Breast epithelium (tissue), 3 donors: ENCODE measurements at regions not wholly inside any gene's neighbourhood (a gene's known extent, or its start where the extent isn't known, plus 50 kb on each side); places are given as distances from the start of the nearest gene placed in this dataset.

Experiments used
- POLR2A ChIP-seq: fragments of 450-650 bp; IDR thresholded peaks from one replicate; pipeline ENCODE4 v1.6.1; 2016; ENCODE audit warnings: antibody characterized with exemption, mild to moderate bottlenecking, moderate library complexity
- POLR2AphosphoS5 ChIP-seq, 3 donors: sonication (generic); formaldehyde crosslinking; IDR thresholded peaks; one replicate each; pipeline ENCODE4 v1.6.1; 2017; ENCODE audit warnings: antibody characterized with exemption in 3 of 3
- TF ChIP-seq, protein P1 (sequence below), 3 donors: fragments of 450-650 bp; IDR thresholded peaks; one replicate each; pipeline ENCODE4 v1.5.1; 2016 to 2017; ENCODE audit warnings: antibody characterized with exemption in 3 of 3, mild to moderate bottlenecking in 3 of 3, moderate library complexity in 3 of 3

DNA sequence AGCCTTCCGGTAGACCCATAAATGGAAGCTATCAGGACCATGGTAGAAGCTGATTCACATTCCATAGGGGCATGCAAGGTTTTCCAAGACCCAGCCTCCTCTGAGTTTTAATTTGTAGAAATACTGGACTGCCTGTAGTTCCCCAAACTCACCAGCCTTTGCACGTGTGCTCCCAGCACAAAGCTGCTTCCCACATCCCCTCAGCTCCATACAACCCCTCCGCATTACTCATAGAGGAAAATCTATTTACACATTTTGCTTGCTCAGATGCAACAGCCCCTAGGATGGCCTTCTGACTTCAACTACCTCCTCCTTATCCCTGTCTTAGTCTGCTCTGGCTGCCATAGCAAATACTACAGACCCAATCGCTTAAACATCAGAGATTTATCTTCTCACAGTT is 336.2 kb downstream of the SETD4 start:
- TF ChIP-seq, protein P1, sequence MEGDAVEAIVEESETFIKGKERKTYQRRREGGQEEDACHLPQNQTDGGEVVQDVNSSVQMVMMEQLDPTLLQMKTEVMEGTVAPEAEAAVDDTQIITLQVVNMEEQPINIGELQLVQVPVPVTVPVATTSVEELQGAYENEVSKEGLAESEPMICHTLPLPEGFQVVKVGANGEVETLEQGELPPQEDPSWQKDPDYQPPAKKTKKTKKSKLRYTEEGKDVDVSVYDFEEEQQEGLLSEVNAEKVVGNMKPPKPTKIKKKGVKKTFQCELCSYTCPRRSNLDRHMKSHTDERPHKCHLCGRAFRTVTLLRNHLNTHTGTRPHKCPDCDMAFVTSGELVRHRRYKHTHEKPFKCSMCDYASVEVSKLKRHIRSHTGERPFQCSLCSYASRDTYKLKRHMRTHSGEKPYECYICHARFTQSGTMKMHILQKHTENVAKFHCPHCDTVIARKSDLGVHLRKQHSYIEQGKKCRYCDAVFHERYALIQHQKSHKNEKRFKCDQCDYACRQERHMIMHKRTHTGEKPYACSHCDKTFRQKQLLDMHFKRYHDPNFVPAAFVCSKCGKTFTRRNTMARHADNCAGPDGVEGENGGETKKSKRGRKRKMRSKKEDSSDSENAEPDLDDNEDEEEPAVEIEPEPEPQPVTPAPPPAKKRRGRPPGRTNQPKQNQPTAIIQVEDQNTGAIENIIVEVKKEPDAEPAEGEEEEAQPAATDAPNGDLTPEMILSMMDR (IDR thresholded peaks at IDR 0.05): no peak
- TF ChIP-seq POLR2AphosphoS5 (IDR thresholded peaks at IDR 0.05) (no peak), POLR2A (no peak)
